ENCODE measurements at regions not wholly inside any gene's neighbourhood (a gene's known extent, or its start where the extent isn't known, plus 50 kb on each side); places are given as distances from the start of the nearest gene placed in this dataset.

DNA sequence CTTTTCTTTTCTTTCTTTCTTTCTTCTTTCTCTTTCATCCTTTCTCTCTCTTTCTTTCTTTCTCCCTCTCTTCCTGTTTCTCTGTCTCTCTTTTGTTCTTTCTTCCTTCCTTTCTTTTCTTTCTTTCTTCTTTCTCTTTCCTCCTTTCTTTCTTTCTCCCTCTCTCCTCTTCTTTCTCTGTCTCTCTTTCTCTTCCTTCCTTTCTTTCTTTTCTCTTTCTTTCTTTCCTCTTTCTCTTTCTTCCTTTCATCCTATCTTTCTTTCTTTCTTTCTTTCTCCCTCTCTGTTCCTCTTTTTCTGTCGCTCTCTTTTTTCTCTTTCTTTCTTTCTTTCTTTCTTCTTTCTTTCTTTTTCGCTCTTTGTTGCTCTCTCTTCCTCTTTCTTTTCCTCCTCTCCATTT lies 1149.2 kb upstream of the AUTS2 start:
- intact Hi-C loops (cut with micrococcal nuclease), result no loop called here

DNA sequence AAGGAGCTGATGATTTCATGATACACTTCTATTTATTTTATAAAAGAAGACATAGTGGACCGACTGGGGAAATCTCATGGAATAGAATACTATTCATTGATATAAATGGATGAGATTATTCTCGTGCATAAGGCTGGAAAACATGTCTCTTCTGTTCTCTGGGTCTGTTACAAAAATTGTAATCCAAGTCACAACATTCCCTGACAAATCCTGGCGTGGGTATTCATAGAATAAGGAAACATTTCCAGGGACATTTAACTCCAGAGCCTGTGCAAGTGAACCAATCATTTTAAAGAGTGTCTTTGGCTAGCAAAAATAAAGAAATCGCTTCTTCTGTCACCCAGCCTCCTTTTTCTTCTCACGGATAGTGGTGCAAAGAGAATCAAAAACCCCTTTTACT lies 1148.5 kb upstream of the AUTS2 start:
- intact Hi-C loops (cut with micrococcal nuclease), result no loop called here

DNA sequence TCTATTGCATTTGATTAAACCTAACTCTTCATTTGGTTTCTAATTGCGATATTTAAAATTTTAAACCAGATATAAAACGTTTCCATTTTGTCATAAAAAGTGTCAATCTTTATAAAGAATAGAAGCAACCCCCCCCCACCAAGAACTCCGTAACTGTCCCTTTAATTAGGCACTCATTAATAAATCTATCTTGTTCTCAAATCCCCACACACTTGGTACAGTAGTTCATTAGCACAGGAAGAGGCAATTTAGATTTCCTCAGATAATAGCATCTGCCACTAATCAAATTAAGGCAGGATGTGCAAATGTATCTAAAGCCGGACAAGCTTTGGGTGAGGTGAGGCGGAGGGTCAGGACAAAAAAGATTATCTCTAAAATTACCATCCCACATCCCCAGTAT lies 1143.3 kb upstream of the AUTS2 start:
- intact Hi-C loops (cut with micrococcal nuclease), result no loop called here

DNA sequence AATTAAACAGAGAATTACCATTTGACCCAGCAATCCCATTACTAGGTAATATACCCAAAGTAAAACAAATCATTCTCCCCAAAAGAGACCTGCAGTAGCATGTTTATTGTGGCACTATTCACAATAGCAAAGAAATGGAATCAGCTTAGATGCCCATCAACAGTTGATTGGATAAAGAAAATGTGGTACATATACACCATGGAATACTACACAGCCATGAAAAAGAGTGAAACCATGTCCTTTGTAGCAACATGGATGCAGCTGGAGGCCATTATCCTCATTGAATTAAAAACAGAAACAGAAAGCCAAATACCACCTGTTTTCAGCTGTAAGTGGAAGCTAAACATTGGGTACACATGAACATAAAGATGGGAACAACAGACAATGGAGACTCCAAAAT lies 1141.8 kb upstream of the AUTS2 start:
- intact Hi-C loops (cut with micrococcal nuclease), result no loop called here

DNA sequence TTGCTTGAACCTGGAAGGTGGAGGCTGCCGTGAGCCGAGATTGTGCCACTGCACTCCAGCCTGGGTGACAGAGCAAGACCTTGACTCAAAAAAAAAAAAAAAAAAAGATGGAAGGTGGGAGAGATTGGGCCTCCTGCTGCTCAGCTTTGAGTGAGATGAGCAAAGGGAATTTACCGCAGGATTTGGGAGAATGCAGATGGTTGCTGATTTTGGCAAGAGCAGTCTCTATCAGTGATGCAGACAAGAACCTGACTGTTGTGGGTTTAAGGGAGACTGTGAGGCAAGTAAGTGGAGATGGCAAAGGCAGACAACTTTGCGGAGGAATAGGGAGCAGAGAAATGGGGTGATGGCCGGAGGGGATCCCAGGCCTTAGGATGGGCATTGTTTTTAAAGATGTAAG lies 1140.8 kb upstream of the AUTS2 start:
- intact Hi-C loops (cut with micrococcal nuclease), result no loop called here

DNA sequence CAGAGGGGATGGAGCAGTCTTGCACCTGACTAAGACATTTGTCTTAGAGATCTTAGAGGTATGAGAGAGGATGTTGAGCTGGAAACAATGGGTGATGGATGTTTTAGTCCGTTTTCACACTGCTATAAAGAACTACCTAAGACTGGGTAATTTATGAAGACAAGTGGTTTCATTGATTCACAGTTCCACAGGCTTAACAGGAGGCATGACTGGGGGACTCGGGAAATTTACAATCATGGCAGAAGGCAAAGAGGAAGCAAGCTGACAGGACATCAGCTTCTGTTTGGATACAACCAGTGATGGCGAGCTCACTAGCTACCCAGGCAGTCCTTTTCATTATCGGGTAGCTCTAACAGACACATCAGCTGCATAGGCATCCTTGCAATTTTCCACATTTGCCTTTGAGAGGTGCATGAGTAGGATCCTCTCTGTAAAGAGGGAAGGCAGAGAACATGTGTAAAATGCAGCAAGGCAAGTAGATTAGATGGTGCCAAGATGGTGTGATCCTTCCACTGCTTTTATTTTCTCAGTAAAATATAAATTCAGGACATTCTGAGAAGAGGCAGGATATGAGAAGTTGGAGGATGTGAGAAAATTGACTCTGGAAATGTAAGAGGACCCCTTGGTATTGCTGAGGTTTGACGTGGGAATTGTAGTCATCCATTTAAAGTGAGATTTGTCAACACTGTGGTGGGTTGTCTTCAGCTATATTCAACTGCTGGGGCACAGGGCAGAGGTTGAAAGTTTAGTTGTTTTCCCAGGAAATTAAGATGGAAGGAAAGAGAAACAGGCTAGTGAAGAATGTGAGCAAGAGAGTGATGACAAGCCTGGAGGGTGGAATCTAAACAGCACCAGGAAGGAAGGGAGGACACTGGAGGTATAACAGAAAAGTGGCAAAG lies 1140.0 kb upstream of the AUTS2 start:
- intact Hi-C loops (cut with micrococcal nuclease), result no loop called here

DNA sequence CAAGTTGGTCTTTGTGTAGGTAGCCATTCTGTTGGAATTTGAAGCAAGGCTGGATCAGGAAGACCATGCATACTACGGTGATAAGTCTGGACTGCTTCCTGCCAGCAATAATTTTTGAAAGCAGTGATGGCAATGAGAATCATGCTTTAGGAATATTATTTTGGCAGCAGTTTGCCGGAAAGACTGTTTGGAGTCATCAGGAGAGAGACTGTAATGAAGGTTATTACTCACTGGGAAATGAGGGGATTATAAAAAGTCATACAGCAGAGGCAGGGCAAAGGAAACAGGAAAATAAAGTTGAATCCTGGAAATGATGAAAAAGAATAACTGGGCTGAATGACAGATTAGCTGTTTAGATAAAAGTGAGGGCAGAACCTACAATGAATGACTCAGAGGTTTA lies 1136.8 kb upstream of the AUTS2 start:
- intact Hi-C loops (cut with micrococcal nuclease), result no loop called here

DNA sequence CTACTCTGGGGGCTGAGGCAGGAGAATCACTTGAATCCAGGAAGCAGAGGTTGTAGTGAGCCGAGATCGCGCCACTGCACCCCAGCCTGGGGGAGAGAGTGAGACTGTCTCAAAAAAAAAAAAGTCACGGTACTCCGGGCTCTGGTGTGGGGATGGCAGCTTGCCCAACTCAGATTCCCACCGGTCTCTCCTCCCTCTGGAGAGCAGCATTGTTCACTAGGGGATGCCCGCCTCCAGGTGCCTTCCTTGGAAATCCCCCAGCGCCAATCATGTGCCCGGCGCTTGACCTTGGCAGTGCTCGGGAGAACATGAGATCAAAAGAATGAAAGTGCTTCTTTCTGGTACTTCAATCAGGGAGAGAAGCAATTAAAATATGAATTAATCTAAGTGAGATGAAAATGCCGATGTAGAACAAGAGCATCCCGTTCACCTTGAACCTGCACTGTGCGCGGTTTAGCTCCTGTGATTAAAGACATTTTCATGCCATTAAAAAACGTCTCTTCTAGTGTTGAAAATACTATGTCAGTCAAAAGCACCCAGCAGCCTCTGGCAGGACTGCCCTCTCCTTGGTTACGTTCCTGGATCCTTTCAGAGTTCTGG lies 1127.3 kb upstream of the AUTS2 start:
- intact Hi-C loops (cut with micrococcal nuclease), result no loop called here

DNA sequence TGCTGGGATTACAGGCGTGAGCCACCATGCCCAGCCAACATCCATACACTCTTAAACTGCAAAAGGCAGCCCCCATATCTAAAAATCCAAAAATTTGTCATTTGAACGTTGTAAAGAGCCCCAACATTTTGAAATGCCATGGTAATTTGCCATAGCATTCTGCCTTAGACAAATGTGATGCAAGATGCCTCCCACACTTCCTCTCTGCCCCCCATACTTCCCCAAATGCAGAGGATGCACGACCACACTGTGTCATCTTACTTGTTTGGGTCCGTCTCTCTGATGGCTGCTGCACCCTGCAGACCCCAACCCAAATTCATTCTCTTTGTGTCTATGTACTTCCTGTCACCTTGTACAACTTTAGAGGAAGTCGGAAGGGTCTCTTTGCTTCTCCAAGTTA lies 1125.6 kb upstream of the AUTS2 start:
- intact Hi-C loops (cut with micrococcal nuclease), result no loop called here

DNA sequence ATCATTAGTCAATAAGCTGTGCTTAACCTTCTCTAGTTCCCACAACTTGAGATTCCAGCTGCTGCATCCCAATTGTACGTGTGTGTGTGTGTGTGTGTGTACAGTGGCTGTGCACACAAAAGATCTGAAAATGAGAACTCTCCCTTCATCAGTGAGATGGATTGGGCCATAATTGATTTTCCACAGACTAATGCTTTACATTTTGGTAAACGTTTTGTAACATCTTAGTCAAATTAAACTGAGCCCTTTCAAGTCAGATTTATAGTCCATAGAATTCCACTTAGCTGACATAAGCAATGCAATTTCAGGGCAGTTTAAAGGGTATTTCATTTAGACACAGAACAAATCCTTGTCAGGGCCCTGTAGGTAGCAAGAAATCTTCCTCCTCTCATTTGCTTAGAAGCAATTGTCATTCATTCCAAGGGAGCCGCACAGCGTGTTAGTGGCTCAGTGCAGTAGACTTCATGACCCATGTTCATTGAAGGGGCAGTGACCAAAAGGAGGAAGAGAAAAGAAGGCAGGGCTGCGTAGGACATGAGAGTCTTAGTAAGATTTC lies 1123.5 kb upstream of the AUTS2 start:
- intact Hi-C loops (cut with micrococcal nuclease), result no loop called here

DNA sequence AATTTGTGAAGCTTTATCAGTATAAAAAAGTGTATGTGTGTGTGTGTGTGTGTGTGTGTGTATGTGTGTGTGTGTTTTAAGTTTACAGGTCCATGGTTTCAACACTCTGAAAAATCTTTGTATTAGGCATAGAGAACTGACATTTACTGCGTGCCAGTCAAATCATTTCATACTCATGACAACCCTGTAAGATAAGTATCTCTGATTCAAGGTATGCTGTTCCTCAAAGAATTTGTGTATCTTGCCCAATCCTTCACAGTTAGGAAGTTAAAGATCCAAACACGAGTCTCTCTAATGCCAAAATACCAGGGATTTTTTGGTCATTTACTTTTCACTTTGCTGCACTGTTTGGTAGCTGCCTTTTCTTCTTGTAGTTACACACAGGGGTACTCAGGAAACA lies 1121.3 kb upstream of the AUTS2 start:
- intact Hi-C loops (cut with micrococcal nuclease), result no loop called here

DNA sequence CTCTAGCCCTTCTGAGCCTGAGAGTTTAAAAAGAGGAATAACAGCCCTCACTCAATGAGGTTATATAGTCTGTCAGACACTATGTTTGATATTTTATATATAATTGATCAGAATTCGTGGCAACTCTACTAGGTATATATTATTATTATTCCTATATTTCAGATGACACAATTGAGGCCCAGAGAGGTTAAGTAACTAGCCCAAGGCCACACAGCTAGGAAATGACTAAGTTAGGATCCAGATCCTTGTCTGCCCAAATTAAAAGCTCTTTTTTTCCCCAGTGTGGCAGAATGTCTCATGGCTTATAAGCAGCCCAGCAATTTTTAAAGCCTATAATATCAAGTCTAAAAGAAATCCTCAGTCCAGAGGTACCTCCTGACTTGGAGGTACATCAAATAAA lies 1119.9 kb upstream of the AUTS2 start:
- intact Hi-C loops (cut with micrococcal nuclease), result no loop called here

DNA sequence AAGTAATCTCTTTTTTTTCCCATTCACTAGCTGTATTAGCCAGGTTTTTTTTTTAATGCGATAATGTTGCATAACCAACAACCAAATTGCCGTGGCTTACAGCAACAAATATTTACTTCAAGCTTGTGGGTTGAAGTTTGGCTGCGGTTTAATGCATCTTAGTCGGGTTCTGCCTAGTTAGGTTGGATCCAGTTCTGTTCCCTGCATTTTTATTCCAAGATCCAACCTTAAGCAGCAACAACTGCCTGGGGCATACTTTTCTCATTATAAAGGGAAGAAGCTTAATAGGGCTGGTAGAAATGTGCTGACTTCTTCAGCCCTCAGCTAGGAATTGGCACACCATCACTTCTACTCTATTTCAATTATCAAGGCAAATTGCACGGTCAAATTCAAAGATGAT lies 1115.5 kb upstream of the AUTS2 start:
- intact Hi-C loops (cut with micrococcal nuclease), result no loop called here

DNA sequence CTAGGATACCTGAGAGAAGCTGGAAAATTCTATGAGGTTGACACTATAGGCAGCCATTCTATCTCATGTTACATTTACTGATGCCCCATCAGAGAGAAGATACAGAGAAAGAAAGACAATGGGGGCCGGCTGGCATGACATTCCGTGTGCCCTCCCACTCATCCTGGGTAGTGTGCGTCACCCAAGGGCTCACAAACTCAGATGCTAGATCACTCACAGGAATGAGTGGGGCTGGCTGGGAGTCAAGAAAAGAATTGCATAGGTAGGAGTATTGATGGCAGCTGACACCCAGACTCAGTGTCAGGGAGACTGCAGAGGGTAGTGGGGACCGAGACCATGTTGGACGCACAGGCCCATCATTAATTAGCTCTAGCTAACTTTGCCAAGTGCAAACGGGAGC lies 1113.5 kb upstream of the AUTS2 start:
- intact Hi-C loops (cut with micrococcal nuclease), result no loop called here

DNA sequence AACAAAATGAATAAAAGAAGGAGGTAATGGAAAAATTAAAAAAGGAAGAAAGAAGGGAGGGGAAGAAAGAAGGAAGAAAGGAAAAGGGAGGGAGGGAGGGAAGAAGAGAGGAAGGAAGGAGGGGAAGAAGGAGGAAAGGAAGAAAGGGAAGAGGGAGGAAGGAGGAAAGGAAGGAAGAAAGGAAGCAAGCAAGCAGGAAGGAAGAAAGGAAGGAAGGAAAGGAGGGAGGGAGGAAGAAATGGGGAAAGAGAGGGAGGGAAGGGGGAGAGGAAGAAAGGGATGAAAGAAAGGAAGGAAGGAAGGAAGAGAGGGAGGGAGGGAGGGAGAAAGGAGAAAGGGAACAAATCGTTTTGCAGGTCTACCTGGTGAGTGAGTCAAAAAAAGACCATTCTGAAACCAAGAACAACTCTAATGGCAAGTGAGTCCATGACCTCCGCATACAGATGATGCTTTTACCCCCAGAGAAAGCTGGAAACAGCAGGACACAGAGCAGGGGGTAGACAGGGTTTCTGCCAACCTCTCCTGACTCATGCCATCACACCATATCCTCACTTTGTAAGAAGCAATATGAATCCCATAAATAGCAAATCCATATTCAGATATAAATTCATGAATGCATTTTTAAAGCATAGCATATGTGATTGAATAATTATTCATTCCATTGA lies 1112.9 kb upstream of the AUTS2 start:
- intact Hi-C loops (cut with micrococcal nuclease), result no loop called here

DNA sequence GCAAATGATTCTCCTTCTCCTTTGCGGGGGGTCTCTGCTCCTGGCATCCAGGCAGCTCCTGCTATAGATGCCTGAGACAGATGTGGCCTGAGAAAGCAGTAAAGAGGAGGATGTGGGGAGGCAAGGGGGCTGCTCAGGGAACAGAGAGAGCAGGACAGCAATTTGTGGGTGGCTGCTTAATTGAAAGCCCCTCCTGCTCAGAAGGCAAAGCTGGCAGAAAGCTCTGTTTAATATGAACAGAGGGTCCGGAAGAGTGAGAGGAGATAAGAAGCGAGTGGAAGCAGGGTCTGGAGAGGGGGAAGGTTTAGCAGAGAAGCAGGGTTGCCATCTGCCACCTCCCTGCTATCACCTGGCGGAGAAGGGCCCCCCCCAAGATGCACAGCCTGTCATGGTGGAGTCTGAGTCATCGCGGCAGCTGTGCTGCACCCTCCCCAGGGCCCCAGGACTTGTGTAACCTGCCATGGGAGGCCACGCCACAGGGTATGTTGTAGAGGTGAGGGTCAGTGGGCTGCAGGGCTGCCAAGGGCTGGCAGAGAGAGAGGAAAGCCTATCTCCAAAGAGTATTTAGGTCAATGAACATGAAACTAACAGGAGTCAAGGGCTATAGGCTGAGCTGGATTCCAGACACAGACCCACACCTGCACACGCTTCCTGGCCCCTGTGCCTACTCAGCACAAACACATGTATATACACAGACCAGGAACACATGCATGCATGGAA lies 1109.8 kb upstream of the AUTS2 start:
- intact Hi-C loops (cut with micrococcal nuclease), result no loop called here

DNA sequence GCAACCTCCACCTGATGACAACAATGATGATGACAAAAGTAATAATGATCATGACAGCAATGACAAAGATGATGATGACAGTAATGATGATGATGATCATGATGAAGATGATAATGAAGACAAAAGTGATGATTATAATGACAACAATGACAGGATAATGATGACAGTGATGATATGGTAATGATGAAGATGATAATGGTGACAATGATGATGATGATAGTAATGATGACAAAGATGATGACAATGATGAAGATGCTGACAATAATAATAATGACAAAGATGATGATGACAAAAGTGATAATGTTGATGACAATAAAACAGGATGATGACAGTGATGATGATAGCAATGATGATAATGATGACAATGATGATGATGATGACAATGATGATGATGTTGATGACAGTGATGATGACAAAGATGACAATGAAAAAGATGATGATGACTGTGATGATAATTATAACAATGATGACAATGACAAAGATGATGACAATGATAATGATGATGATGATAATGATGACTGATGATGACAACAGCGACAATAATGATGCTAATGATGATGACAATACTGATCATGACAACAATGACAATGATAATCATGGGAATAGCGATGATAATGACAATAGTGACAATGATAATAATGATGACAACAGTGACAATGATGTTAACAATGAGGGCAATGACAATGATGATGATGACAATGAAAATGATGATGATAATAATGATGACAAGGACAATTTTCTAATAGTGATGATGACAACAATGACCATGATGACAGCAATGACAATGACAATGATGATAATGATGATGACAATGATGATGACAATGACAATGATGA lies 1106.5 kb upstream of the AUTS2 start:
- intact Hi-C loops (cut with micrococcal nuclease), result no loop called here

DNA sequence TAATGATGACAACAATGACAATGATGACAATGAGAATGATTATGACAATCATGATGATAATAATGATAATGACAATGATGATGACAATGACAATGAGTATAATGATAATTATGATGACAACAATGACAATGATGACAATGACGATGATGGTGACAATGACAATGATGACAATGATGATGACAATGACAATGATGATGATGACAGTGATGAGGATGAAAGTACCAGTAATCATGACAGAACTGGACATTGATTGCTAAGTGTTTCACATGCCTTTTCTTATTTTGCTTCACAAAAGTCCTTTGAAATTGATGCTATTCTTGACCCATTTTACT lies 1106.0 kb upstream of the AUTS2 start:
- intact Hi-C loops (cut with micrococcal nuclease), result no loop called here

DNA sequence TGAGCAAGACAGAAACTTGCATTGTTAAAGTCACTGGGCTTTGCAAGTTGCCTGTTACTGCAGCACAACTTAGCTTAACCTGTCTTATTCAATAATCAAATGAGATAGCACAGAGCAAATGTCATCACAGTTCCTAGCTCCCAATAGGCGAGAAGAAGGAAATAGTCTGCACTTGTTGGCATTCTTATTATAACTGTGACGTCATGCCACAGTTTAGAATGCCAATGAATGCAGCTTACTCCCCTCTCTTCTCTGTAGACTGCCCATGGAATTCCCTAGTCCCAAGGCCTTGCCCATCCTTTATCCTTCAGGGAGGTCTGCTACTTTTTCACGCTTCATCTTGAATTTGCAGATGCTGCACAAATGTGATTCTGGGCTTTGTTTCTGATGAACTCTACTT lies 1094.9 kb upstream of the AUTS2 start:
- intact Hi-C loops (cut with micrococcal nuclease), result no loop called here

DNA sequence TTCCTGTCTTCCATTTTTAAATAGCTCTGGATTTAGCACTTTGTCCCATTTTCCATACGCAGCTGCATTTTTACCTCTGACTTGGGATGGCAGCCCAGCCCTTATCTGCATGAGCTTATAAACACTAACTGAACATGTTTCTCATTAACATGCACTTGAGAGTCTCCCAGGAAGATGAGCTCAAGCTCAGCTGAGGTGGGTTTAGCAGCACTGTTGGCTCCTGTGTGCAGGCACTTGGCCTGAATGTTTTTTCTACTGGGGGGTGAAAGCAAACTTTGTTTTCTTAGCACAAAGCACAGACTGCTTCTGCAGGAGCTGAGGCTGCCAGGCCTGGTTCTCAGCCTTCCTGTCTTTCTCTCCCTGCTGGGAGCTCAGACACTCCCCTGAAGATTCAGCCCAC lies 1093.6 kb upstream of the AUTS2 start:
- intact Hi-C loops (cut with micrococcal nuclease), result no loop called here

DNA sequence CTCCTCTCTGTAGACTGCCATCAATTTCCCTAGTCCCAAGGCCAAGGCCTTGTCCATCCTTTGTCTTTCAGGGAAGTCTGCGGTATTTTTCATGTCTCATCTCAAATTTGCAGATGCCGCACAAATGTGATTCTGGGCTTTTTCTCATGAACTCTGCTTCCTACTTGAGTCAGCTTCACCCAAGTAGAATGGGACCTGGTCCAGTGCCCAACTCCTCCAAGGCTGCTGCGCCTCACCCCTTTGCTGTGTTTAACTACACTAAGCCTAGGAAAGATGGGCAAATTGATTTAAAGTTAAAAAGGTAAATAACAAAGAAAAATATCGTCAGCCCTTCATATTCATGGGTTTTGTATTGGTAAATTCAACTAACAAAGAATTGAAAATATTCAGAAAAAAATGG lies 1092.6 kb upstream of the AUTS2 start:
- intact Hi-C loops (cut with micrococcal nuclease), result no loop called here

Data from T-helper 2 cell treated with Interferon-gamma antibody and Interleukin-4, amounts not matched to agents 100 ng/mL and 5 ng/mL, for 36 hours (primary cell).